Forelimb muscle (tissue), 1 donor: ENCODE measurements at regions not wholly inside any gene's neighbourhood (a gene's known extent, or its start where the extent isn't known, plus 50 kb on each side); places are given as distances from the start of the nearest gene placed in this dataset.
"Not testable (repeated sequence)": the region's sequence is repeated elsewhere in the genome, so short reads cannot be mapped to it uniquely, and the experiment has no call there.

Experiments used
- DNase-seq: peaks from one replicate; pipeline ENCODE4 v3.0.0-alpha.2; 2013; ENCODE audit warnings: low read depth

DNA sequence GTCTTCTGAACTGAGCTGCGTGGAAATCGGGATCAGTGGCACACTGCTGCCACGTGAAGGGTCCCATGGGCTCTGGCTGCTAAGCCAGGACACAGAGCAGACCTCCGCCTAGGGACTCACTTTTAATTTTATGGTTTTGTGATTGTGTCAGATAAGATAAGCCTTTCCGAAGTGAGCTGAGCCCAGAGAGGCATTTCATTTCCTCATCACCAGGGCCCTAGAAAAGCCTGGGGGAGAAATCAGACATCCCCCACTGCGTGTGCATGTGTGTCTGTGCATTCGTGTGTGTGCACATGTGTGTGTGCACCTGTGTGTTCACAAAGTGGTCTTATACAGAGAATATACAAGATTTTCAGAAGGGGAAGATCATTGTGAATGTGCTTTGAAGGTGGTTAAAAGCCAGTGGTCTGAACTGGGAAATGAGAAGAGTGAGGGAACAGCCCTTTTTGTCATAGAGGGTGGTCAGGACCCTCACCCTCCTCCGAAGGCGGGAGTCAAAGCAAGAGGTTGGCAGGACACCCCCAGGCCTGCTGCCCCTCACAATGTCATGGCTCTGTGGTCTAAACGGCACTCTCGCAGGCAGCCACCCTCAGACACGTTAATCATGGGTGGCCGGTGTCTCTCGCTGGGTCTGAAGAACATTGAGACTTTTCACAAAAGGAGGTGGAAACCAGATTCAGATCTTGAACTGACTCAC is 176.1 kb upstream of the PFKP start:
- DNase-seq, result no peak

DNA sequence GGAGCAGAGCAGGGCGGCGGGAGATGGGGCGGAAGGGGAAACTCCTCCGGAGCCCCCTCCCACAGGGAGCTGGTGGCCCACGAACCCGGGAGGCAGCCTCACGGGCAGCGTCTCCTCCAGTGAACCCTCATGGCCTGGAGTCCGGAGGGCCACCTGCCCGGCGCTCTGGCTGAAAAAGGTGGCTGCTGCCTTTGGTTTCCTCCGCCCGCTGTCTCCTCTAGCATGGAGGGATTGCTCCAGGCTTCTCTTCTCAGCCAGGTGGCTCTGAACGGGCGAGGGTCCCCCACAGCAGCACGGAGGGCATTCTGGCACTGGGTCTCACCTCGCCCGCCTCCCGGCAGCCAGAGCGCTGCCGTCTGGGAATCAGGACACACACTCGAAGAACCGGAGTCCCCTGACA is 177.3 kb upstream of the PFKP start:
- DNase-seq, result no peak

DNA sequence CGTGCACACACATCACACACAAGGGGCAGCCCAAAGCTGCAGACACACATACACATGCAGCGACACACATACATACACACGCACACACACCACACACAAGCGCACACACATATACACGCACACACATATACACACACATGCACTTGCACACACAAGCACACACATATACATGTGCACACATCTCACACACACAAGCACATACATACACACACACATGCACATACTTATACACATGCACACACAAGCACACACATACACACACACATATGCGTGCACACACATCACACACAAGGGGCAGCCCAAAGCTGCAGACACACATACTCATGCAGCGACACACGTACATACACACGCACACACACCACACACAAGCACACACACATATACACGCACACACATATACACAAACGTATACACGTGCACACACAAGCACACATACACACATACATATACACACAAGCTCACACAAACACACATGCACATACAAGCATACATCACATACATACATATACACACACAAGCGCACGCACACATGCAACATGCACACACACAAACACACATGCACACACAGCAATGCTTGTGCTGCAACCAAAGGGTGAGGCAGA is 178.8 kb upstream of the PFKP start:
- no peak for DNase-seq

DNA sequence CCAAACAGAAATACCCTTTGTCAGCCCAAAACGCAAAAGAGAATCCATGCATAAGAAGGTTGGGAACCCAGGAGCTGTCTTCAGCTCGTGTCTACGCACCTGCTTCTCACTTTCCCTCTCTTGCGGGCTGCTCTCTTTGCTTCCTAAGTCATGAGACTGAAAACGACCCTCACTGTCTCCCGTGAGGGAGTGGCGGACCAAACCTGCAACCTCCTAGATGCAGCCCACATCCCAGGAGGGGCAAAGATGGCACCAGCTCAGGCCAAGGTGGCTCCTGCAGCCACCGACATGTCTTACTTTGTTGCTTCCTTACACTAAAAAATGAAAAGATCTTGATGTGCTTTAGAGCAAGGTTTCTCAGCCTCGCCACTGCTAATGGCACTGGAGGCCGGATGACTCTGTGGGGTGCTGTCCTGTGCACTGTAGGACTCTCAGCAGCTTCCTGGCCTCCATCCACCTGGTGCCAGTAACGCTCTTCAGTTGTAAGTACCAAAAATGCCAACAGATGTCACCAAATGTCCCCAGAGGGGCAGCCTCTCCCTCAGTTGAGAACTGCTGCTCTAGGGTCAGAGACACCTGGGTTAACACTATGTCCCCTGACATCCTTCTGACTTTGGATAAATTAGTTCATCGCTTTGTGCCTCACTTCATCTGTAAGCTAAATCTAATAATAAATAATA is 179.8 kb upstream of the PFKP start:
- DNase-seq, result no peak

DNA sequence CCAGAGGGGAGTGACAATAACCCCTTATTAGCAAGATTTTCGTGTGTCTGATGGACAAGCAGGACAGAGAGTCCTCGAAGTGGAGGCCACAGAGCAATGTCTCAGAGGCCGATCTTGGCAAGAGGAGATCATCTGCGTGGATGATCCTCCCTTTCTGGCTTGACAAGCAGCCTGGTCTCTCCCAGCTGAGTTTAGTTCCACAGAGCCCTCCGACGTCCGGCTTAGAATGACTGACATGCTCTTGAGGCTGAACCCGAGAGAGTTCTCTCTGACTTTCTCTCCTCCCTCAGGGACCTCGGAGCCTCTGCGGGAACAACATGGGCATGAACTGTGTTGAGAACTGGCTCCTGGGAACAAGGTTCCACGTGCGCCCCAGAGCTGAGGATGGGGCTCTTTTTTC is 180.7 kb upstream of the PFKP start:
- DNase-seq, result no peak

DNA sequence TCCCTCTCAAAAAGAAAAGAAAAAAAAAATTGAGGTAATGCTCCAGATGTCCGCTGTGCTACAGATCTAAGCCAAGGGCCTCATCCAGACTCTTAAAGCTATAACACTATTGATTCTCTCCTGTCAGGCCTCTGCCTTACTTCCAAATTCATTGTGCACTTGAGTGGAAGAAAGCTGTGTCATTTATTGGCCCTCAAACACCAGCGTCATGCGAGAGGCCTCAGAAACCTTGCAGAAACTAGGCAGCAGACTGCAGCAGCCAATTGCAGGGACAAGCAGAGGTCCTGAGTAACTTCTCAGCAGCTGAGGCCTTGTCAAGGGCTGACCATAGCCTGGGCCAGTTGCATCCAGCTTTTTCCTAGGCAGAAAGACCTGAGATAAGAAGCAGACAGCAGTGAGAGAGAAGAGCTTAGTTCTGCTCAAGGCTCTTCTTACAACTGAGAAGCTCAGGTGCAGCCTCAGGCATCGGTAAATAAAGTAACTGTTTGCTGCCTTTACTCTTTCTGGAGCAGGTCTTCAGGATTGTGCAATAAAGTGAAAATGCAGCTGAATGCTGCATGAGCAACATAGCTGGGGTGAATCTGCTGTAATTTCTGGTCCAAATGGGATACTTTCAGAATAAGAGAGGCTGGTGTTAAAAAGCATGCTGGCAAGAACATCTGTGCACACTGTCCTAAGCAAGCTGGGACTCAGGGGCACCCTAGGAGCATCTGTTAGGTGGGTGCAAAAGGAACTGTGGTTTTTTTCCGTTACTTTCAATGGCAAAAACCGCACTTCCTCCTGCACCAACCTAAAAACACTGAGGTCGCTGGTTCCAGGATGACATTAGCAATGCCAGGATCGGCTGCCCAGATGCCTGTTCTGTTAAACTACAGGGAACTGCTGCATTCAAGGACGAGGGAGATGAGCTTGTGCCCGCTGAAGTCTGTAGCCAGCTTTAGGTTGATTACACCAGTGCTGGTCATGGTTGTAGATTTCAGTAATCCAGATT is 181.8 kb upstream of the PFKP start:
- peak; percentile 62 for DNase-seq

DNA sequence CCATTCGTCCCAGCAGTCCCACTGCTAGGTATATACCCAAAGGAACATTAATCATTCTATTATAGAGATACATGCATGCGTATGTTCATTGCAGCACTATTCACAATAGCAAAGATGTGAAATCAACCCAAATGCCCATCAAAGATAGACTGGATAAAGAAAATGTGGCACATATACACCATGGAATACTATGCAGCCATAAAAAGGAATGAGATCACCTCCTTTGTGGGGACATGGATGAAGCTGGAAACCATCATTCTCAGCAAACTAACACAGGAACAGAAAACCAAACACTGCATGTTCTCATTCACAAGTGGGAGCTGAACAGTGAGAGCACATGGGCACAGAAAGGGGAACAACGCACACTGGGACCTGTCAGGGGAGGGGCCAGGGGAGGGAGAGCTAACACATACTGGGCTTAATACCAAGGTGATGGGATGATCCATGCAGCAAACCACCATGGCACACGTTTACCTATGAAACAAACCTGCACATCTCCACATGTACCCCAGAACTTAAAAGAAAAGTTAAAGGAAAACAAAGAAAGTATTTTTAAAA is 183.3 kb upstream of the PFKP start:
- DNase-seq, result not testable (repeated sequence)

DNA sequence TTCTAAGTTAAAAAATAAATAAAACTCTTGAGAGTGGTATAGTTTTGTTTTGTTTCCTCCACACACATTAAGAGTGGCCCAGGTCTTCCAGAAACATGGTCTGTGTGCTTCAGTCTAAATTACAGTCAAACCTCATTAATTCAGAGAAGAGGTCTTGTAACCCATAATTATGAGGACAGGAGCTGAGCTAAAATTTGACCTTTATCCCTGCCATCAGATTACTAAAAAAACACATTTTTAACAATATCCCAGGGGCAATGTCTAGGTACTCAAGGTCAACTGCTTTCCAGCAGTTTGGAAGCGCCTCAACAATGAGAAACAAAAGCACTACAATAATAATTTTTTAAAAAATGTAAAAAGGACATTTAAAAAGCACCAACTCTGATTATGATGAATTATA is 184.1 kb upstream of the PFKP start:
- no peak for DNase-seq

DNA sequence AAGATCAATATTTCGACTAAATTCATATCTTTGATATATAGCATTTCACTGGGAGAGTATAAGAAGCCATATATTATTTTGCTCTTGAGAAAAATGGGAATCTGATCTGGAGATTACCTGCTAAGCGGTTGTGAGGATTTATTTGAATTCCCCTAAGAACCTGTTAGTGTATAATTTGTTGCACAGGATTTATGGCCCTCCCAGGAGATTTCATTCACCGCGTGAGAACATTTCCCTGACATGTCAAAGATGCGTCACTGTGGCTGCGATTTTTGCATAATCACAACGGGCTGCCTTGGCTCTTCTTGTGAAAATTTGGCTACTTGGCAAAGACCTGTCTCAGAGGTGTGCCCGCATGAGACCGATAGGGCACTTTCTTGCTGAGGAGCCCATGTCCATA is 184.7 kb upstream of the PFKP start:
- no peak for DNase-seq

DNA sequence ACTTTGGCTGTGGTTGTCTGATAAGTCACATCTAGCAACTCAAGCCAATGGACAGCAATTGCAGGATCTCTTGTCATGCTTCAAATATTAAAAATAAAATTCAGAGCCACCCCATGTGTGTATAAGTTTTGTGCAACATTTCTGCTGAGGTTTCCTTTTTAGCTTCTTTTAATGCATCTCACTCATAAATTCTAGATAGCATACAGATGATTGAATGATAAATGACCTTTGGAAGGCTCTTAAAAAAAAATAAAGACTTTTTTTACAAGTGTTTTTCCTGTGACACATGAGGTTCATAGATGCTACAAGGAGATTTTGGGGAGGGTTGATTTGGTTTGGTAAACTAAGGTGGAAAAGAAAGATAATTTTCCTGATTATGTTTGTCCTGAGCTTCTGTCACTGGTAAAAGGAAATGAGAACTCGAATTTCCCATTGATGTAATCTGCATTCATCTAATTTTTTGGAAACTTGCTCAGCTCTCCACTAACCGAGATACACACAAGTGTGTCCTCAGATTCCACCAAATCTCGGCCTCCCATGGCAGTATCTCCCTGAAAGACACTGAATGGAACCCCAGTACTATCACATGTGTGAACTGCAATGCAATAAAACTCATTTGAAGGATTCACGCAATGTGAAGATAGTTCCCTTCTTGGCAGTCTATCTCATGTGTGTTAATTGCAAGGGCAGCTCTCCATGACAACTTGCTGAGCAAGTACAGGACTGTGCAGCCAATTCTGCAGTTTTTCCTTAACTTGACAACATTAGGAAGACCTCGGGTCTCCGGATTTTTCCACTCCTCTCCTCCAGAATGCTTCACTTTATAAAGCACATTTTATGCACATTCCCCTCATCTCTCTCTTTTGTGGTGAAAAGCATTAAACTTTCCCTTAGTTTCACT is 185.4 kb upstream of the PFKP start:
- peak; percentile 19 for DNase-seq

DNA sequence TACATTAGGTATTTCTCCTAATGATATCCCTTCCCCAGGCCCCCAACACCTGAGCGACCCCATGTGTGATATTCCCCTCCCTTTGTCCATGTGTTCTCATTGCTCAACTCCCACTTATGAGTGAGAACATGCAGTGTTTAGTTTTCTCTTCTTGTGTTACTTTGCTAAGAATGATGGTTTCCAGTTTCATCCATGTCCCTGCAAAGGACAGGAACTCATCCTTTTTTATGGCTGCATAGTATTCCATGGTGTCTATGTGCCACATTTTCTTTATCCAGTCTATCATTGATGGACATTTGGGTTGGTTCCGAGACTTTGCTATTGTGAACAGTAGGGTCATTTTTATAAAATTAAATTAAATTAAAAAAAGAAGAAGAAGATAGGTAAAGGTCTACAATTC is 187.3 kb upstream of the PFKP start:
- DNase-seq, result not testable (repeated sequence)

DNA sequence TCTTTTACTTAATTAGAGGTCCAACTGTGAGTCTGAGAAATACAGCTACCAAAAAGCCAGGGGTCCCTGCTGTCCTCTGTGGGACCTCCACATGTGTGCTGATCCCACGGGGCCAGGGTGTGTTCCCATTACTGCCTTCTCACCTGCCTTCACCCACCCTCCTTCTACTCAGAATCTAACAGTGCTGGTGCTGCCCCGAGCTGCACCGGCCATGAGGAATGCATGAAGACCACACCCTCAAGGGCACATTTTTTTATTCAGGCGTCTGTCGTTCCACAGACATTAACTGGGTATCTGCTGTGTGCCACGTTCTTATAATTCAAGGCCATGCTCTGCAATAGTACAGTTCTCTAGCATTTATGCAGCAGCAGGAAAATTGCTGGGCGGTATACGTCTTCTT is 188.5 kb upstream of the PFKP start:
- DNase-seq, result no peak

DNA sequence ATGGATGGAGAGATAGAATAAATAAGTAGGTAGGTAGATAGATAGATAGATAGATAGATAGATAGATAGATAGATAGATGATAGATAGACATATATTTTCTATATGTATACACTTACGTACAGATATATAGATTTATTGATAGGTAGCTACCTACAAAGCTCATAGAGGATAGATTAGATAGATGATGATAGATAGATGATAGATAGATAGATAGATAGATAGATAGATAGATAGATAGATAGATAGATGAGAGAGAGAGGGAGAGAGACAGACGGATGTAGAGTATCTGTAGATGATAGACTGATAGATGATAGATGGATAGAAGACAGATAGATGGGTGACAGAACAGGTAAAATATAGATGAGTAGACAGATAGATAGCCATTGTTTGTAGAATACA is 191.3 kb upstream of the PFKP start:
- DNase-seq, result no peak

DNA sequence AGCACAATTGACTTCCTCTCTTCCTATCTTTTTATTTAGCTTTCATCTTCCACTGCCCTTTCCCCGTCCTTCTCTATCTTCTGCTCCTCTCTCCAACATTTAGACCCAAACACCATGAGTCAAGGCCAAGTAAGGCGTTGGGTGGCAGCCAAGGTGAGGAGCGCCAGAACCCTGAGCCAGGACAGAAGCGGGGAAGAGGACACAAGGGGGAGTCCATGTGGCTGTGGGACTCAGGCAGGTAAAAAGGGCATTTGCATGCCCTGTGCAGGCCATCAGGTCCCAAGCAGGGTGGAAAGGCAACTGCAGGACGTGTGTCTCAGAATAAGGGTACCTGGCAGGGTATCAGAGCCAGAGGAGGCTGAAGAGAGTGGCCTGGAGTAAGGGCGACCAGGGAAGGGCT is 192.4 kb upstream of the PFKP start:
- no peak for DNase-seq

DNA sequence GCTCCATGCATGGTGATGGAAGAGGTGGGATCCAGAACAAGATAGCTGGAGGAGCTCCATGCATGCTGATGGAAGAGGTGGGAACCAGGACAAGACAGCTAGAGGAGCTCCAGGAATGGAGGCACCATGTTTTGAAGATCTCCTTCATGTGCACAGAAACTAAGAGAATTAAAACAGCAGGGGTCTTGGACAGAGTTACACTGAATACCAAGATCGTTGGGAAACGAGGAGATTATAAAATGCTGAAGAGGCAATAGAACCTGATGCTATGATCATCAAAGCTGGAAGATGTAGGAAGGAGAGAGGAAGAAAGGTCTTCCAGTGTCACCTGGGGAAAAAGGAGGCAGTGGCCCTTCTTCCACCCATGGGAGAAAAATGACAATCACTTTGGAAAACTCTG is 193.6 kb upstream of the PFKP start:
- DNase-seq, result no peak

DNA sequence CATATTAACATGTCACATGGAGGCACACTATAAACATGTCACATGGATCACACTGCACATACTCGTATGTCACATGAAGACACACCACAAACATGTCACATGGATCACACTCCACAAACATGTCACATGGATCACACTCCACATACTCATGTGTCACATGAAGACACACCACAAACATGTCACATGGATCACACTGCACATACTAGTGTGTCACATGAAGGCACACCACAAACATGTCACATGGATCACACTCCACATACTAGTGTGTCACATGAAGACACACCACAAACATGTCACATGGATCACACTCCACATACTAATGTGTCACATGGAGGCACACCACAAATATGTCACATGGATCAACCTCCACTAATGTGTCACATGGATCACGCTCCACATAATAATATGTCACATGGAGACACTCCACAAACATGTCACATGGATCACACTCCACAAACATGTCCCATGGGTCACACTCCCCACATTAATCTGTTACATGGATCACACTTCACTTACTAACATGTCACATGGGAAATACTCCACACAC is 195.6 kb upstream of the PFKP start:
- no peak for DNase-seq

DNA sequence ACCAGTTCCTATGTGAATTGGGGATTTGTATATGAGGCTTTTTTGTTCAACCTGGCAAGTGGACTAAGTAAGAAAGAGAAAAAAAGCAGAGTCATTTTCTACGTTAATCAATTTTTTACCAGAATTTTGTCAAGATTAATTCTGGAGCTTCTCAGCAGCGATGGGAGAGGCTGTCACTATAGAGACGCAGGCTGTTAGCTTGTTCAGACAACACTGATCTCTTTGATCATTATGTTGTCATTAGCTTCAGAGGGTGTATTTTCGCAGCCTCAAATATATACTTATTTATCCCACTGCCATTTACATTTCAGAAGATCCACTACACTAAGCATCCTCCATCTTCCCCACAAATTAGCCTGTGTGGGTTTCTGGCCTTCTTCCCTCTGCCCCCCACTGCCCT is 196.7 kb upstream of the PFKP start:
- no peak for DNase-seq

DNA sequence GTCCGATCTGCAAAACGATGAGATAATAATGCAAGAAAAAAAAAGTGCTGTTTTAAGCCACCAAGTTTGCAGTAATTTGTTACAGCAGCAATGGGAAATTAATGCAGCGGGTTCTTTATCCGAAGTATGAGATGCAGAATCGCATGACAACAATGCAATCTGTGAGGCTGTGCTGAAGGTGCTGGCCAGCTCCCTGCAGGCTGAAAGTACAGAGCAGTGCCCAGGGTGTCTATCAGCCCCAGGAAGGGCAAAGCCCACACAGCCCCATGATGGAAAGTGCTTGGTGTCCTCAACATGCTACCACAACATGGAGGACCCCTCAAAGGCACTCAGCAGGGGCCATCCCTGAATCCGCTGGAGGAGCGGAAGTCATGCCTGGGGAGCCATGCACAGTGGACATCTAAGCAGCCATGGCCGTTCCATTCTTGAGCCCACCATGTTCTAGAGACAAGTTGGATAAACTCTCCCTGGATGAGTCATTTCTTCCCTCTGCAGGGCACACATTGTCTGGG is 199.5 kb upstream of the PFKP start:
- DNase-seq, result no peak

DNA sequence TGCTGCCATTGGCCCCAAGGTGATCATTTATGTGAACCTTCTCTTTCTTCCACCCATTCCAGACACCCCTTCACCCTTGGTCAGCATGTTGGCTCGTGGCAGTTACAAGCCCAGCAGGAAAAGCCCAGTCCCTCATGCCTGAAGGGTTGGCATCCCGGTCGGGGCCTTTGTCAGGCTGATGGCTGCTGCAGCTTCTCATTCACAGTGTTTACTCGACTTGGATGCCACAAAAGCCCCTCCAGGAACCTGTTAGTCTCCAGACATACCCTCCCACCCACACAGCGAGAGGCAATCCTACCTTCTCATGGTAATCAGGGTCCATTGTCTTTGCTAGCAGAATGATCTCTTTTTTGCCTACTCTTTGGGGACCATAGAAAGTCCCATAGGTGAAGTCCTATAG is 200.8 kb upstream of the PFKP start:
- DNase-seq, result no peak

DNA sequence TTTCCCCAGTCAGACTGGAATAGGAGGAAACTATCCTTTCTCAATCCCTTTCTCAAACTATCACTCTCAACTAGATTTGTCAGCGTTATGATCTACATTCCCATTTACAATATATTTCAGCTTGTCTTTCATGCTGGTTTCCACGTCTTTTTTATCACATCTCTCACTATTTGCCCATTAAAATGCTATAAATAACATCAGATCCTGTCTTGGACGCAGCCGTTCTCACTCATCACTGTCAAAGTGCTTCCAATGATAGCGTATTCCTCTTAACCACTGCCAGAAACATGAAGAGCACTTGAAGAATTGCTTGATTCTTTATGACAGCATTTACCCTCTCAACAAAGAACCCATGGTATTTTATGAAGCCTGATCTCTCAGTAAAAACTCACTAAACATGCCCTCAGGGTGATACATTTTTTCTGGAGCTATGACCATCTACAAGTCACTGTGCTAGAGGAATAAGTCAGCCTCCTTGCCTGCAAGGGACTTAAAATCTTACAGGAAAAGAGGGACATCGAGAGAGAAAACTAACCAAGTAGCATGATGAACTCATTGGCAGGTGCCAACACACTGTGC is 205.6 kb upstream of the PFKP start:
- no peak for DNase-seq
